Upper lobe of left lung (tissue), 6 donors: ENCODE measurements at regions not wholly inside any gene's neighbourhood (a gene's known extent, or its start where the extent isn't known, plus 50 kb on each side); places are given as distances from the start of the nearest gene placed in this dataset.

ENCODE experiments used
- ATAC-seq, 2 donors: fragments of 200-7000 bp; cut with Tn5 transposase; one replicate each; pipeline ENCODE4 v1.9.1; 2022; ENCODE audit warnings: mild to moderate bottlenecking in 2 of 2, moderate library complexity in 2 of 2; ENCODE audit not compliant: low FRiP score in 2 of 2
- DNase-seq, 2 donors: peaks; one replicate each; pipeline ENCODE4 v3.0.0-alpha.2; 2019 to 2020
- H3K27ac ChIP-seq, 4 donors: fragments of 200-600 bp; sonication (generic); one replicate each; pipeline ENCODE4 v1.5.1; 2016 to 2019
- H3K27me3 ChIP-seq, 4 donors: fragments of 200-600 bp; sonication (generic); one replicate each; pipeline ENCODE4 v1.5.1; 2017 to 2019
- H3K36me3 ChIP-seq, 4 donors: fragments of 200-600 bp; sonication (generic); one replicate each; pipeline ENCODE4 v1.5.1; 2016 to 2019
- H3K4me1 ChIP-seq, 4 donors: fragments of 200-600 bp; sonication (generic); one replicate each; pipeline ENCODE4 v1.5.1; 2018 to 2019
- H3K4me3 ChIP-seq, 4 donors: fragments of 200-600 bp; sonication (generic); one replicate each; pipeline ENCODE4 v1.5.1; 2017 to 2019; ENCODE audit warnings: mild to moderate bottlenecking in 2 of 4, moderate library complexity in 1 of 4
- H3K9me3 ChIP-seq, 4 donors: fragments of 200-600 bp; sonication (generic); one replicate each; pipeline ENCODE4 v1.5.1; 2018 to 2019
- CTCF ChIP-seq, 6 experiments: fragments of 450-650 bp in 4 of 6; fragments of 200-600 bp in 2 of 6; sonication (generic) in 2 of 6; IDR thresholded peaks; one replicate each; pipeline ENCODE4 v1.5.1; 2016 to 2019; ENCODE audit warnings: antibody characterized with exemption in 6 of 6
- EP300 ChIP-seq, 4 donors: sonication (generic); formaldehyde crosslinking; IDR thresholded peaks; one replicate each; pipeline ENCODE4 v1.5.1; 2017; ENCODE audit warnings: antibody characterized with exemption in 4 of 4, control low read depth in 2 of 4
- POLR2A ChIP-seq, 4 donors: fragments of 450-650 bp; IDR thresholded peaks; one replicate each; pipeline ENCODE4 v1.5.1; 2016 to 2017; ENCODE audit warnings: antibody characterized with exemption in 4 of 4, mild to moderate bottlenecking in 2 of 4
- POLR2AphosphoS5 ChIP-seq, 2 donors: sonication (generic); formaldehyde crosslinking; IDR thresholded peaks; one replicate each; pipeline ENCODE4 v1.5.1; 2017; ENCODE audit warnings: antibody characterized with exemption in 2 of 2
- WGBS, 2 donors: methylation state at CpG; one replicate each; pipeline ENCODE4 v1.1.5; 2017 to 2018; 5-methylcytosine and 5-hydroxymethylcytosine counted together
- donor health status: DM: no; HTN: no; CAD: no; lungs with moderate emphysema.
- donor health status: DM: no; HTN: yes; CAD: no; lungs with severe emphysema.

GRCh38 chr4:111781611-111782010 is 363.6 kb upstream of the FAM241A start:
- DNase-seq (no peak), ATAC-seq (no peak)
- Histone ChIP-seq H3K4me3 (no peak overlapping the region), H3K9me3 (no peaks in the 10 kb centered on the region), H3K27me3 (no peaks in the 10 kb centered on the region), H3K4me1 (no peaks in the 10 kb centered on the region), H3K27ac (no peak overlapping the region), H3K36me3 (no peaks in the 10 kb centered on the region)
- TF ChIP-seq POLR2A (IDR thresholded peaks at IDR 0.05) (no peak), EP300 (IDR thresholded peaks at IDR 0.05) (no peak), POLR2AphosphoS5 (IDR thresholded peaks at IDR 0.05) (no peak), CTCF (IDR thresholded peaks at IDR 0.05) (no peak)
- 73 to 87% methylated on average over 5 of the region's 5 CpGs for WGBS, 2 donors

GRCh38 chr4:111788099-111788498 is 357.2 kb upstream of the FAM241A start:
- H3K4me1 ChIP-seq, result no peaks in the 10 kb centered on the region
- no peak overlapping the region for H3K4me3 ChIP-seq
- H3K9me3 ChIP-seq, result no peaks in the 10 kb centered on the region
- ATAC-seq (no peak), DNase-seq (peak in 1 of 2 donors; percentile 60)
- no peak overlapping the region for H3K27ac ChIP-seq
- H3K36me3 ChIP-seq, result no peaks in the 10 kb centered on the region
- no peak for TF ChIP-seq EP300 (IDR thresholded peaks at IDR 0.05)
- TF ChIP-seq POLR2AphosphoS5 (IDR thresholded peaks at IDR 0.05), result no peak
- no peak for TF ChIP-seq CTCF (IDR thresholded peaks at IDR 0.05)
- no peak for TF ChIP-seq POLR2A (IDR thresholded peaks at IDR 0.05)
- WGBS, 2 donors, result 16 to 24% methylated on average over 13 to 21 of the region's 21 CpGs
- H3K27me3 ChIP-seq, result no peaks in the 10 kb centered on the region

GRCh38 chr4:111789901-111790640 is 355.2 kb upstream of the FAM241A start:
- H3K4me1 ChIP-seq, result no peaks in the 10 kb centered on the region
- WGBS, 2 donors, result 87 to 95% methylated on average over 5 of the region's 5 CpGs
- TF ChIP-seq CTCF (IDR thresholded peaks at IDR 0.05) (no peak), POLR2AphosphoS5 (IDR thresholded peaks at IDR 0.05) (no peak)
- no peak overlapping the region for H3K4me3 ChIP-seq
- no peak for DNase-seq
- no peaks in the 10 kb centered on the region for H3K36me3 ChIP-seq
- no peak overlapping the region for H3K27ac ChIP-seq
- no peaks in the 10 kb centered on the region for H3K27me3 ChIP-seq
- no peaks in the 10 kb centered on the region for H3K9me3 ChIP-seq
- no peak for ATAC-seq

- Histone ChIP-seq H3K27me3 (no peaks in the 10 kb centered on the region), H3K9me3 (no peaks in the 10 kb centered on the region), H3K36me3 (no peaks in the 10 kb centered on the region), H3K27ac (no peak overlapping the region), H3K4me1 (no peaks in the 10 kb centered on the region), H3K4me3 (no peak overlapping the region)
- ATAC-seq (no peak), DNase-seq (no peak)
- WGBS, 2 donors, result 42 to 45% methylated on average over 1 of the region's 1 CpG
- TF ChIP-seq CTCF (IDR thresholded peaks at IDR 0.05) (no peak), POLR2A (IDR thresholded peaks at IDR 0.05) (no peak), POLR2AphosphoS5 (IDR thresholded peaks at IDR 0.05) (no peak), EP300 (IDR thresholded peaks at IDR 0.05) (no peak)
Measured at GRCh38 chr4:111792632-111793031, 352.6 kb upstream of the FAM241A start.

GRCh38 chr4:111793433-111794091 is 351.7 kb upstream of the FAM241A start:
- Histone ChIP-seq H3K36me3 (no peaks in the 10 kb centered on the region), H3K27ac (no peak overlapping the region), H3K4me3 (no peak overlapping the region), H3K27me3 (no peaks in the 10 kb centered on the region), H3K4me1 (no peaks in the 10 kb centered on the region), H3K9me3 (no peaks in the 10 kb centered on the region)
- 72 to 81% methylated on average over 2 of the region's 2 CpGs for WGBS, 2 donors
- no peak for ATAC-seq
- TF ChIP-seq CTCF (IDR thresholded peaks at IDR 0.05) (no peak), POLR2AphosphoS5 (IDR thresholded peaks at IDR 0.05) (no peak), POLR2A (IDR thresholded peaks at IDR 0.05) (no peak), EP300 (IDR thresholded peaks at IDR 0.05) (no peak)
- DNase-seq, result no peak
